ENCODE measurements at regions not wholly inside any gene's neighbourhood (a gene's known extent, or its start where the extent isn't known, plus 50 kb on each side); places are given as distances from the start of the nearest gene placed in this dataset.

- TF ChIP-seq EZH2 (IDR thresholded peaks at IDR 0.05; ENCODE audit: insufficient read depth, poor library complexity, severe bottlenecking) (no peak), EZH2phosphoT487 (IDR thresholded peaks at IDR 0.05; ENCODE audit: insufficient read depth, low read depth) (no peak)
These were observed 90.8 kb downstream of the ELAPOR2 start for GRCh38 chr7:86968618-86969017.
